GM18517 (cell line): ENCODE measurements at regions not wholly inside any gene's neighbourhood (a gene's known extent, or its start where the extent isn't known, plus 50 kb on each side); places are given as distances from the start of the nearest gene placed in this dataset.

ENCODE experiments used
- ATAC-seq: cut with Tn5 transposase; IDR thresholded peaks from one replicate; pipeline ENCODE4 v1.9.1; 2021; ENCODE audit warnings: mild to moderate bottlenecking, moderate library complexity; ENCODE audit not compliant: unreplicated experiment

- ATAC-seq: no peak
These were observed 1049.1 kb downstream of the TRHDE start for GRCh38 chr12:73321319-73321718.

GRCh38 chr12:73321776-73322175 lies 1049.6 kb downstream of the TRHDE start:
- no peak for ATAC-seq

GRCh38 chr12:73330584-73331351 lies 1058.6 kb downstream of the TRHDE start:
- no peak for ATAC-seq

GRCh38 chr12:73341559-73342247 lies 1069.5 kb downstream of the TRHDE start:
- ATAC-seq: no peak

- no peak for ATAC-seq
These were observed 1070.6 kb downstream of the TRHDE start for GRCh38 chr12:73342733-73343132.

- no peak for ATAC-seq
These were observed 1080.7 kb downstream of the TRHDE start for GRCh38 chr12:73352826-73353225.

- no peak for ATAC-seq
These were observed 1089.1 kb downstream of the TRHDE start for GRCh38 chr12:73361156-73361863.

GRCh38 chr12:73361864-73362230 lies 1089.7 kb downstream of the TRHDE start:
- ATAC-seq: no peak

- no peak for ATAC-seq
These were observed 1090.5 kb downstream of the TRHDE start for GRCh38 chr12:73362666-73363065.

GRCh38 chr12:73372856-73373255 lies 1100.7 kb downstream of the TRHDE start:
- ATAC-seq: no peak

- no peak for ATAC-seq
These were observed 1102.2 kb downstream of the TRHDE start for GRCh38 chr12:73374360-73374759.

- no peak for ATAC-seq
These were observed 1111.5 kb downstream of the TRHDE start for GRCh38 chr12:73383584-73384222.

- ATAC-seq: no peak
These were observed 1112.4 kb downstream of the TRHDE start for GRCh38 chr12:73384592-73384991.

GRCh38 chr12:73390261-73390660 lies 1118.1 kb downstream of the TRHDE start:
- ATAC-seq: no peak

GRCh38 chr12:73413051-73413450 lies 1124.6 kb upstream of the ATXN7L3B start:
- no peak for ATAC-seq

- ATAC-seq: no peak
These were observed 1123.7 kb upstream of the ATXN7L3B start for GRCh38 chr12:73413974-73414373.

- ATAC-seq: no peak
These were observed 1122.7 kb upstream of the ATXN7L3B start for GRCh38 chr12:73414926-73415325.

GRCh38 chr12:73418541-73418940 lies 1119.1 kb upstream of the ATXN7L3B start:
- no peak for ATAC-seq

GRCh38 chr12:73421832-73422231 lies 1115.8 kb upstream of the ATXN7L3B start:
- no peak for ATAC-seq

GRCh38 chr12:73424484-73424883 lies 1113.2 kb upstream of the ATXN7L3B start:
- ATAC-seq: no peak

GRCh38 chr12:73445658-73446324 lies 1091.8 kb upstream of the ATXN7L3B start:
- ATAC-seq: peak; percentile 82
